ENCODE measurements at regions not wholly inside any gene's neighbourhood (a gene's known extent, or its start where the extent isn't known, plus 50 kb on each side); places are given as distances from the start of the nearest gene placed in this dataset.
A peak's percentile ranks its signal among the peaks of the same experiment; 100 is the strongest.
"Not testable (repeated sequence)": the region's sequence is repeated elsewhere in the genome, so short reads cannot be mapped to it uniquely, and the experiment has no call there.

DNA sequence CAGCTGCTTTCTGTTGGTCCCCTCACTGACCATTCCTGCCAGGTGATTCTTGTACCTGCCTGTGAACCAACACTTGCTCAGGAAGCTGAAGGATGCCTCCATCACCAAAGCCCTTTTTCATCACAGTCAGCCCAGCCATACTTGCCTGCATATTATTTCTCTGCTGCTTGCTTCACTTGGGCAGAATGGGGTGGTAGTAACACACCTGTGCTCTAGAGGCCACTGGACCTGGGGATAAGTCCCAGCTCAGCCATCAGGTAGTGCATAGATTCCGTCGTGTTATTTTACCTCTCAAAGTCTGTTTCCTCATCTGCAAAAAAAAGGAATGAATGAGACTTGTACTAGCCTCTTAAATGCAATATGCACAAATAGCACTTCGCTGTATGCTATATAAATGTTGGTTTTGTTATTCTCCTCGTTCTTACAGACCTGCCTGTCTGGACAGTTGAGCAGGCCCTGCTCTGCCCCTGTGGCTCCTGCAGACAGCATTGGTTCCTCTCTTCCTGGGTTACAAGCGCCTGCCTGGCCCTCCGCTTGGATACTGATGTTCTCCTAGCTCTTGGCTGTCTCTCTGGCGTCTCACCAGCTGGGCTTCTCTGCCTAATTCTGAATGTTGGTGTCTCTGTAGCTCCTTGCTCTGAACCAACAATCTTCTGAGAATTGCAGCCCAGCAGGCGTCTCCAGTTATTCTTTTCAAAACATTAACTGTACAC, 151.8 kb downstream of the UNC5CL start:
- no peak for DNase-seq (ENCODE audit: low read depth, low spot score)

DNA sequence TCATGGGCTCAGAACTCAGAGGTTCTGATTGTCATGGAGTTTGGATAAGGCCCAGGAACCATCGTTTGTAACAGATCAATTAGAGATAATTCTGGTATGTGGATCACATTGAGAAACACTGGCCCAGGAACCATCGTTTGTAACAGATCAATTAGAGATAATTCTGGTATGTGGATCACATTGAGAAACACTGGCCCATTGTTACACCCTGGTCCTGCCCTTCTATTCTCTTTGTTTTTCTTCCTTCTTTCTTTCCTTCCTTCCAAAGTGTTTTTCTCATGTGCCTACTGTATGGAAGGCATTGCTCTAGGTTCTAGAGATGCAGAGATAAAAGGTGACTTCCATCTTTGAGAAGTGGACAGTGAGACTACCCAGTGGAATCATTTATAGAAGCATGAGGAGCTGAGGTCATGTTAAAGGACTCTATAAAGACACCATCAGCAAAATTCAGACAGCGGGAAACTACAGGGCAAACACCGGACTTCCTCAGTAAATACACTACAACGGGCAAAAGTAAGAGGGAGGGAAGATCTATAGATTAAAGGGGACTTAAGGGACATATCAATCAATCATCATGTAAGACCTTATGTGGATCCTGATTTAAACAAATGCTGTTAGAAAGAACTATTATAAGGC, 153.8 kb downstream of the UNC5CL start:
- DNase-seq (ENCODE audit: low read depth, low spot score): no peak

GRCh38 chr6:40882323-40882997, 156.6 kb downstream of the UNC5CL start:
- DNase-seq (ENCODE audit: low read depth, low spot score): peak; percentile 16

GRCh38 chr6:40881501-40881900, 157.5 kb downstream of the UNC5CL start:
- DNase-seq (ENCODE audit: low read depth, low spot score): no peak

GRCh38 chr6:40880906-40881305, 158.1 kb downstream of the UNC5CL start:
- DNase-seq (ENCODE audit: low read depth, low spot score): no peak

GRCh38 chr6:40879169-40879568, 159.9 kb downstream of the UNC5CL start:
- no peak for DNase-seq (ENCODE audit: low read depth, low spot score)

GRCh38 chr6:40877362-40877761, 161.7 kb downstream of the UNC5CL start:
- no peak for DNase-seq (ENCODE audit: low read depth, low spot score)

- no peak for DNase-seq (ENCODE audit: low read depth, low spot score)
Measured at GRCh38 chr6:40876336-40876735, 162.7 kb downstream of the UNC5CL start.

- DNase-seq (ENCODE audit: low read depth, low spot score): peak; percentile 72
Measured at GRCh38 chr6:40874495-40874894, 164.5 kb downstream of the UNC5CL start.

DNA sequence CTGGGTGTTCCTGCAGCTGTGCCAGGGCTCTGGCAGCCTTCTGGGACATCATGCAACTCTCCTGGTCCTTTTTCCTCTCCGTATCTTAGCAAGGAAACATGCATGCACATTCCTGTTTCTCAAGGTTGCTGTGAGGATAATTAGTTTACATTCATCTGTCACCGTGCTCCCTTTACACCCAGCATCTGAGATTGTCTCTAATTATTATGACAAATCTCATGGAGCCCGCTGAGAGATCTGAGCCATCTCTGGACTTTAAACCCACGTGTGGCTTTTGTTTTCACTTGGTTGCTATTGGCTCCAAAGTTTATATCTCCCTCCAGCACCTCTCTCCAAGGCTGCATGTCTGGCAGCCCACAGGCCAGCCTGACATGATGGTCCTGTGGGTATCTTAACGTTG, 167.6 kb downstream of the UNC5CL start:
- DNase-seq (ENCODE audit: low read depth, low spot score): no peak

GRCh38 chr6:40868089-40868865, 170.7 kb downstream of the UNC5CL start:
- peak; percentile 31 for DNase-seq (ENCODE audit: low read depth, low spot score)

GRCh38 chr6:40867527-40867926, 171.5 kb downstream of the UNC5CL start:
- peak; percentile 23 for DNase-seq (ENCODE audit: low read depth, low spot score)

- not testable (repeated sequence) for DNase-seq (ENCODE audit: low read depth, low spot score)
Measured at GRCh38 chr6:40865259-40865658, 173.8 kb downstream of the UNC5CL start.

- DNase-seq (ENCODE audit: low read depth, low spot score): no peak
Measured at GRCh38 chr6:40860443-40860842, 178.6 kb downstream of the UNC5CL start.

GRCh38 chr6:40856271-40856670, 182.8 kb downstream of the UNC5CL start:
- no peak for DNase-seq (ENCODE audit: low read depth, low spot score)

- DNase-seq (ENCODE audit: low read depth, low spot score): no peak
Measured at GRCh38 chr6:40855168-40855880, 183.7 kb downstream of the UNC5CL start.

DNA sequence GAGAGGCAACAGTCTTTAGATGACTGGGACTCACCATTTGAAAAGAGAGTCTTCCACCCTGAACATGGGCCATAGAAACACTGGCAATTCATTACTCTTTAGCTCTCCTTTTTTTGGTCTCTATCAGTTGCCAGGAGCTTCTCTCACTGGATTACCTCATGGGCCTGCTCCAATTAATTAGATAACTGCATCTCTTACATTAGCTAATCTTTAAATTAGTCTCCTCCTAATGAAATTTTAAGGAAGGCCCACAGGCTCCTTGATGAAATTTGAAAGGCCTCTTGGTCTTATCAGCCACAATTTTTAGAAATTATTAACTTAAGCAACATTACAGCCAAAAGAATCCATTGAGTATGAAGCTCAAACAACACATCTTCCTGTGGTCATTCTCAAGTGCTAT, 184.4 kb downstream of the UNC5CL start:
- DNase-seq (ENCODE audit: low read depth, low spot score): no peak

- DNase-seq (ENCODE audit: low read depth, low spot score): peak; percentile 86
Measured at GRCh38 chr6:40852779-40853373, 186.1 kb downstream of the UNC5CL start.

GRCh38 chr6:40849546-40849945, 189.5 kb downstream of the UNC5CL start:
- no peak for DNase-seq (ENCODE audit: low read depth, low spot score)

- no peak for DNase-seq (ENCODE audit: low read depth, low spot score)
Measured at GRCh38 chr6:40848868-40849514, 190.0 kb downstream of the UNC5CL start.

All from ELF-1 (cell line).